Suppressor macrophage (primary cell): ENCODE measurements at regions not wholly inside any gene's neighbourhood (a gene's known extent, or its start where the extent isn't known, plus 50 kb on each side); places are given as distances from the start of the nearest gene placed in this dataset.
"Not testable (repeated sequence)": the region's sequence is repeated elsewhere in the genome, so short reads cannot be mapped to it uniquely, and the experiment has no call there.

Experiments
- DNase-seq, 4 experiments: peaks; one replicate each; pipeline ENCODE4 v3.0.0-alpha.2; 2020 to 2022

DNA sequence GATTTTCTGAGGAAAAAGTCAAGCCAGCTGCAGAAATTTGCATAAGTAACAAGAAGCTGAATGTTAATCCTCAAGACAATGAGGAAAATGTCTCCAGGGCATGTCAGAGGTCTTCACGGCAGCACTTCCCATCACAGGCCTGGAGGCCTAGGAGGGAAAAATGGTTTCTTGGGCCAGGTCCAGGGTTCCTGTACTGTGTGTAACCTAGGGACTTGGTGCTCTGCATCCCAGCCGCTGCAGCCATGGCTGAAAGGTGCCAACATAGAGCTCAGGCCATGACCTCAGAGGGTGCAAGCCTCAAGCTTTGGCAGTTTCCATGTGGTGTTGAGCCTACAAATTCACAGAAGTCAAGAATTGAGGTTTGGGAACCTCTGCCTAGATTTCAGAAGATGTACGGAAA is 144.1 kb downstream of the AKR1D1 start:
- not testable (repeated sequence) for DNase-seq

GRCh38 chr7:138221388-138221787 is 145.1 kb downstream of the AKR1D1 start:
- DNase-seq: not testable (repeated sequence)

DNA sequence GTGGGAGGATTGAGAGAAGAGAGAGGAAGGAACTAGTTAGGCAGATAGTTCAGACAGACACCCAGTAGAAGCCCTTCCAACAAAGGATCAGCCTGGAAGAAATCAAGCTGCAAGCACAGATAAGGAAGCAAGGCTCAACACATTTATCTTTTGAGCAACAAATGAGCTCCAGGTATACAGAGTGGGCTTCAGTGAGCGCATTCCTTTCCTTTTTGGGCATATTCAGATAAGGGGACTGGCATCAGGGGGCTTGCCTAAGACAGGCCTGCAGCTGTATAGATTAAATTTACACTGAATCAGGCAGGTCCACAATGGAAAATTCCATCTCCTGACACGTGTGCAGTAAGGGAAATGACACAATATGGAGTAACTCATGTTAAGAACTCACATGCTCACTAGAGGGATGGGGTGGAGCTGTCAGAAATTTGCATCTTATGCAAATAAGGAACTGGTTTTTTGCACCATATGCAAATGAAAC is 147.2 kb downstream of the AKR1D1 start:
- DNase-seq: no peak

DNA sequence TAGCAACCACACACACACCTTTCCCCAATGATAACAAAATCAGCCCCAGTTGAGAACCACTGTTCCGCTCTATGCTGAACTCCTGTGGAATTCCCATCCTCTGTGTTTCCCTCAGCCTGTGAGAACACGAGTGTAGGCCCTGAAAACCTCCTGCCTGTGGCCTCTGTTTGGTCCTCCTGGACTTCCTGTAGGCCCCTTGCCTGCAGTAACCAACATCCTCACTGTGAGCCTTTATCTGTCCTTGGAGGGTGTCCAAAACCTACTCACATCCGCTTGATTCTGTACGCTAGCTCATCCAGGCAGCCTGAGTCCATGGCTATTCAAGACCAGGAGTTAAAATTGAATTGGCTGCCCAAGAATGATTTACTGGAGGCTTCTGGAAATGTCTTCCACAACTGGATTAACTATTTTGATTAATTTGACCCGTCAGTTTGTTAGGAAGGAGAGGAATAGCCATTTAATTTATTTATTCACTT is 149.8 kb downstream of the AKR1D1 start:
- DNase-seq: peak; percentile 28 to 64 (median 50)

DNA sequence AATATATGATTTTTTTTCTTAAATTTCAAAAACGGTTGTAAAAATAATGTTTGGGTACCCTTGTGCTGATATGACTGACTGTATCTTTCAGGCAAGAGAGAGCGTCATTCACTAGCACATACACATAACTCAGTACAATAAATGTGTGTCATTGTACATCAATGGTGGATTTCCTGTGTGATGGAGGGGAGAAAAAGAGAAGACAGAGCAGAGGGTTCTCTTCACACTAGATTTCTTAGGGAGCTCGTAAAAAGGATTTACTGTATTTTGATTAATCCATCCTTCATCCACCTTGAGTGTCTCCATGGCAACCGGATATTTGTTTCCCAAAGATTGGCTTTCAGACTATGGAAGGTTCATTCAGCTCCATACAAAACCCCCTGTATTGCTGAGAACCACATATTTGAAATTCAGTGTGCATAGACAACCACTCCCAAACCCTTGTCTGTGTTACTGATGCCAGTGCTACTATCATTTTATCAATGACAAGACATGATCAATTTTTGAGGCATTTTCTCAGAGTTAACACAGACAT is 150.6 kb downstream of the AKR1D1 start:
- DNase-seq: no peak

- no peak for DNase-seq
These were observed 151.9 kb downstream of the AKR1D1 start for GRCh38 chr7:138228119-138228518.

DNA sequence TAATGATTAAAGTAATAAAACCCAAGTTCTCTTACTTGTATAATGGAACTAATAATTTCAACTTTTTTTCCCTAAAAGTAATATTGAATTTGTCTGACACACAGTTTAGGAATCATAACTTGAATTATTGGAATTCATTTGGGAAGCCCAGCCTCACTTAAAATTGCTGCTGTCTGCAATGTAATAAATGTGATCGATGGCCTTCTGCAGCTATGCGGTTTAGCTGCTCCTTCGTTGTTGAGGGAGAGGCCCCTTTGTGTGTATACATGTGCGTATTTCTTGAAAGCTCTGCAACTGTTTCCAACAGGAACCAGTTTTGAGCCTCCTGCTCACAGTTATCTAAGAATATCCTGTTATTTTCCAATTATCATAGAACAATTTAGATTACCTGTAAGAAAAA is 152.5 kb downstream of the AKR1D1 start:
- DNase-seq: no peak

DNA sequence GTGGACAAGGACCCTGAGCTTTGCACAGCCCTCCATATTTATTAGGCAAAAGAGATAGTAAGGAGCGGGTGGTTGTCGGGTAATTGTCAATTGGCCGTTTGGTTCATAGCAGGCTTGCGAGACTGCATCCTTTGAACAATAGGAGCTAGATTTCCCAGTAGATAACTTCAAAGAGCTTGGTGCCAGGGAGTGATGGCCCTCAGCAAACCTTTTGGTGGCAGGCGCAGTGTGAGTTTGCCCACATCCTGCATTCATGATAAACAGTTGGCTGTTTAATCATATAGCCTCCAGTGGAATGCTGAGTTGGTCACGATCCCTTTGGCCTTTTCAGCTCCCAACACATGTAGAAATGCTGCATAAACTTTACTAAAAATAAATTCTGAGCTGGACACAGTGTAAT is 156.9 kb downstream of the AKR1D1 start:
- DNase-seq: no peak

- DNase-seq: no peak
These were observed 158.9 kb downstream of the AKR1D1 start for GRCh38 chr7:138235207-138235606.

GRCh38 chr7:138237995-138238394 is 161.7 kb downstream of the AKR1D1 start:
- no peak for DNase-seq

- peak in 3 of 4 experiments; percentile 33 to 54 (median 39) for DNase-seq
These were observed 162.7 kb downstream of the AKR1D1 start for GRCh38 chr7:138238734-138239659.

- no peak for DNase-seq
These were observed 167.2 kb downstream of the AKR1D1 start for GRCh38 chr7:138243430-138243829.

DNA sequence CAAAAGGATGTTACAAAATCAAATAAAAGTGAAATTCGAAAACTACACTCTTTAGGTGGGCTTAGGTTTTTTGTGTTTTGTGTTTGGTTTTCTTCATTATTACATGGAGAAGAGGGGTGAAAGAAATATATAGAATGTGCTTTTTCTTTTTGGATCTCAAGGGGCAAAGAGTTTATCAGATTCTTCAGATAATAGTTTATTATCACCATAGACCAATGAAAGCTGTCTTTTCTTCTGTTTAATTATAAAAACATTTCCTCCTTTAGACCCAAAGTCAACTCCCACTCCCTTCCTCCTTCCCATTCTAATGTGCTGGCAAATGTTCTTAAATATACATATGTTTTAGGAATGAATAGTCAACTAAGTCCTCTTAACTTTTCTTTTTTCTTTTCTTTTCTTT is 167.6 kb downstream of the AKR1D1 start:
- peak in 1 of 4 experiments; percentile 25 for DNase-seq

- DNase-seq: no peak
These were observed 168.3 kb downstream of the AKR1D1 start for GRCh38 chr7:138244606-138245005.

- DNase-seq: no peak
These were observed 169.0 kb downstream of the AKR1D1 start for GRCh38 chr7:138245216-138245615.

DNA sequence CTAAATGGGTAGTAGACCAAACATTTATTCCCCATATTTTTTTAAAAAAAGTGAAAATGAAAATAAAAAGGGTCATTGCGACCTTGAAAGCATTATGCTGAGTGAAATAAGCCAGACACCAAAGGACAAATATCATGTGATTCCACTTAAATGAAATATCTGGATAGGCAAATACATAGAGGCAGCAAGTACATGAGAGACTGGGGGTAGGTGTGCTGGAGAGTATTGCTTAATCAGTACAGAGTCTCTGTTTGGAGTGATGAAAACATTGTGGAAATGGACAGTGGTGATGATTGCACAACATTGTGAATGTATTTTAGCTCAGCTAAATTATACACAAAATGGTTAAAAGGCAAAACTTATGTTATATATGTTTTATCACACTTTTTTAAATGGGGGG is 169.4 kb downstream of the AKR1D1 start:
- peak; percentile 27 to 80 (median 54) for DNase-seq

DNA sequence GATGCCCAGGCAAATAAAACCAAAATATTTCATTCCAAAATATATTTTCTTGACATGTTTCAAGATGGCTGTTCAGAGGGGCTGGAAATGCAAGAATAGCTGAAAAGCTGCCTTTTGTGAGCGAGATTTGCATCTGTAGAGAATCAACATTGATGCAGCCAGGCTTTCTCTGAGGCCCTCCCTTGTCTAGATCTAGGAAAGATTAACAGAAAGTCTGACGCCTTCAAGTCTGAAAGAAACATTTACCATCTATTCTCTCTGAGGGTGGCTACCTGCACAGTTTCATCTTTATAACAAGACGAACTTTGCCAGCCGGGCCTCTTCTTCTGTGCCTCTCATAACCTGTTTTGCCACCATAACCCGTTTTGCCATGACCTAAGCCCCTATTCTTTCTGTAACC is 170.2 kb downstream of the AKR1D1 start:
- no peak for DNase-seq

DNA sequence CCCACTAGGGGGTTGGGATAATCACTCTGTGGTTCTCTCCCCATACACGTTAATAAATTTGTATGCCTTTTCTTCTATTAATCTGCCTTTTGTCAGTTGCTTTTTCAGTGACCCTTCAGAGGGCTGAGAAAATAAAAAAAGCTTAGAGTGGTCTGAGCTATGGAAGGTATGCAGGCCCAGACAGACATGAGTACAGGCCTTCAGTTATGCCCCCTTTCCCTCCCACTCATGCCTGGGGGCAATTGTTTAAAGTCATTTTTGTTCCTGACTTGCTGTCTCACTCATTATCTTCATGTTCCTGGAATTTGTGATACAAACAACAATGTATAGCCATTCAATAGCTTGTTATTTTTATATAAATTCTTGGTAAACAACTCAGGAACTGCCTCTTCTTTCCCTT is 170.8 kb downstream of the AKR1D1 start:
- DNase-seq: no peak

- DNase-seq: peak in 1 of 4 experiments; percentile 50
These were observed 171.5 kb downstream of the AKR1D1 start for GRCh38 chr7:138247568-138248333.

DNA sequence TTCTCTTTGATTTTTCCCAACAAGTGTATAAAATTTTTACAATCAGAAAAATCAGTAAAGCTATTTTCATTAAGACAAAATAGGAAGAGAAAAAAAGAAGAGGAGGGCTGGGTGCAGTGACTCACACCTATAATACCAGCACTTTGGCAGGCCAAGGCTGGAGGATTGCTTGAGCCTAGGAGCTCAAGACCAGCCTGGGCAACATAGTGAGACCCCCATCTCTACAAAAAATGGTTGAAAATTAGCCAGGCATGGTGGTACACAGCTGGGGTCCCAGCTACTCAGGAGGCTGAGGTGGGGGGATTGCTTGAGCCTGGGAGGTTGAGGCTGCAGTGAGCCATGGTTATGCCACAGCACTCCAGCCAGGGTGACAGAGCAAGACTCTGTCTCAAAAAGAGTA is 172.3 kb downstream of the AKR1D1 start:
- DNase-seq: peak in 2 of 4 experiments; percentile 39 to 44

DNA sequence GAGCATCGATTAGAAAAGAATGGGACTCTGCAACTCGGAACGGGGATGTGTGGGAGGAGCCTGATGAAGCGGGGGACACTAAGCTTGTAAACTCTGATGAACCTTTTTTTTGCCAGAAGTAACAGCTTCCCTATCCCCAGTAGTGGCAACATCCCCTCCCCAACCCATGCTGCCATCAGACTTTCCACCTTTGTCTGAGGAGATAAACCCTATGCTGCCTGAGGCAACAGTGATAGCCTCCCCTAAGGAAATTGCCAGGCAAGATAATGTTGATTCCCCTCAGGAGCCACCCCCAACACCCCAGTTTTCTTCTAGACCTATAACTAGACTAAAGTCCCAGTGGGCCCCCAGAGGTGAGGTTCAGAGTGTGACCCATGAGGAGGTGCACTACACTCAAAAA is 173.7 kb downstream of the AKR1D1 start:
- no peak for DNase-seq

GRCh38 chr7:138252666-138253065 is 176.4 kb downstream of the AKR1D1 start:
- not testable (repeated sequence) for DNase-seq

DNA sequence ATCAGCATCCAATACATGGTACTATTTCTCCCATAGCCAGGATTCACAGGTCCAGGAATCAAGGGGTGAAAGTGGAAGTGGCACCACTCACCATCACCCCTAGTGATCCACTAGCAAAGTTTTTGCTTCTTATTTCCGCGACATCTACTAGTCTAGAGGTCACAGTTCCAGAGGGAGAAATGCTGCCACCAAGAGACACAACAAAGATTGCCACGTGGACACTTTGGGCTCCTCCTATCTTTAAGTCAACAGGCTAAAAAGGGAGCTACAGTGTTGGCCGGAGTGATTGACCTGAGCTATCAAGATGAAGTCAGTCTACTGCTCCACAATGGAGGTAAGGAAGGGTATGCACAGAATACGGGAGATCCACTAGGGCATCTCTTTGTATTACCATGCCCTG is 178.2 kb downstream of the AKR1D1 start:
- DNase-seq: no peak
